IMR-90 (cell line): ENCODE measurements at regions not wholly inside any gene's neighbourhood (a gene's known extent, or its start where the extent isn't known, plus 50 kb on each side); places are given as distances from the start of the nearest gene placed in this dataset.

ENCODE experiments used
- ATAC-seq: fragments of 200-7000 bp; cut with Tn5 transposase; 2 replicates; pipeline ENCODE4 v1.9.1; 2020; ENCODE audit warnings: low read depth, mild to moderate bottlenecking, moderate library complexity
- BruUV-seq: library from RNA; stranded (reverse); fragments of 400-500 nt; replicated peaks from 2 replicates; lab custom pipeline; 2021; lab: Mats Ljungman, UMichigan
- CTCF ChIA-PET: fragments of 300-600 bp; formaldehyde crosslinking; extraction: SDS; loops from one replicate; lab custom pipeline; 2021; ENCODE audit warnings: antibody characterized with exemption; lab: Yijun Ruan, JAX
- POLR2A ChIA-PET: fragments of 300-600 bp; sonication (Branson Sonifier 250); formaldehyde crosslinking; loops from one replicate; lab custom pipeline; 2022; ENCODE audit warnings: antibody characterized with exemption; ENCODE audit not compliant: unreplicated experiment; lab: Charles Lee
- DNase-seq: peaks from one replicate; pipeline ENCODE4 v3.0.0; 2013
- H2AFZ ChIP-seq: replicated peaks from 2 replicates; pipeline ENCODE3; 2013; ENCODE audit warnings: low read length, mild to moderate bottlenecking; ENCODE audit not compliant: poor library complexity
- H2AK5ac ChIP-seq: 2 replicates; pipeline ENCODE4 v1.6.1; 2013; ENCODE audit warnings: low read depth, low read length, inconsistent platforms
- H2AK9ac ChIP-seq: replicated peaks from 2 replicates; pipeline ENCODE3; 2013; ENCODE audit warnings: mild to moderate bottlenecking, low read depth, low read length, moderate library complexity; ENCODE audit not compliant: poor library complexity
- H2BK120ac ChIP-seq: 2 replicates; pipeline ENCODE4 v1.6.1; 2013; ENCODE audit warnings: low read depth, low read length, inconsistent platforms
- H2BK15ac ChIP-seq: 3 replicates; pipeline ENCODE4 v1.6.1; 2013; ENCODE audit warnings: low read depth, low read length, inconsistent platforms
- H2BK20ac ChIP-seq: 2 replicates; pipeline ENCODE4 v1.6.1; 2013; ENCODE audit warnings: low read depth, mild to moderate bottlenecking, inconsistent platforms, low read length, moderate library complexity
- H2BK5ac ChIP-seq: 2 replicates; pipeline ENCODE4 v1.6.1; 2013; ENCODE audit warnings: mild to moderate bottlenecking, low read depth, low read length, inconsistent platforms; ENCODE audit not compliant: poor library complexity, severe bottlenecking
- H3K14ac ChIP-seq: replicated peaks from 2 replicates; pipeline ENCODE4 v1.6.1; 2013; ENCODE audit warnings: low read depth, low read length, inconsistent platforms
- H3K18ac ChIP-seq: 2 replicates; pipeline ENCODE4 v1.6.1; 2013; ENCODE audit warnings: low read depth, low read length, control low read depth
- H3K23ac ChIP-seq: 2 replicates; pipeline ENCODE4 v1.6.1; 2013; ENCODE audit warnings: low read depth, low read length, inconsistent platforms
- H3K27ac ChIP-seq: 2 replicates; pipeline ENCODE4 v1.5.1; 2013; ENCODE audit warnings: mild to moderate bottlenecking, control low read depth, low read length; ENCODE audit not compliant: insufficient read depth
- H3K27me3 ChIP-seq: 2 replicates; pipeline ENCODE4 v1.6.1; 2013; ENCODE audit warnings: low read length; ENCODE audit not compliant: control insufficient read depth, insufficient read depth
- H3K36me3 ChIP-seq: 2 replicates; pipeline ENCODE4 v1.6.1; 2013; ENCODE audit warnings: low read length, mixed read lengths; ENCODE audit not compliant: control insufficient read depth, insufficient read depth
- H3K4ac ChIP-seq: 2 replicates; pipeline ENCODE4 v1.6.1; 2013; ENCODE audit warnings: low read depth, low read length, inconsistent platforms
- H3K4me1 ChIP-seq: 2 replicates; pipeline ENCODE4 v1.6.1; 2013; ENCODE audit warnings: low read length, mixed read lengths; ENCODE audit not compliant: control insufficient read depth, insufficient read depth
- H3K4me2 ChIP-seq: 2 replicates; pipeline ENCODE4 v1.6.1; 2013; ENCODE audit warnings: low read depth, mild to moderate bottlenecking, control low read depth, low read length, moderate library complexity
- H3K4me3 ChIP-seq: 2 replicates; pipeline ENCODE4 v1.5.1; 2013; ENCODE audit warnings: low read depth, mild to moderate bottlenecking, control low read depth, low read length, moderate library complexity; ENCODE audit not compliant: insufficient read depth
- H3K56ac ChIP-seq: 2 replicates; pipeline ENCODE4 v1.6.1; 2013; ENCODE audit warnings: low read length, inconsistent platforms; ENCODE audit not compliant: insufficient read depth; ENCODE audit errors: extremely low read depth
- H3K79me1 ChIP-seq, 2 experiments: 2 replicates each; pipeline ENCODE4 v1.6.1; 2013; ENCODE audit warnings: low read length in 2 of 2, inconsistent platforms in 1 of 2, low read depth in 1 of 2
- H3K9ac ChIP-seq: 2 replicates; pipeline ENCODE4 v1.6.1; 2013; ENCODE audit warnings: low read depth, low read length, control low read depth
- H3K9me1 ChIP-seq: 2 replicates; pipeline ENCODE4 v1.6.1; 2013; ENCODE audit warnings: low read length, inconsistent platforms; ENCODE audit not compliant: insufficient read depth
- H3K9me3 ChIP-seq: 2 replicates; pipeline ENCODE4 v1.6.1; 2013; ENCODE audit warnings: low read length; ENCODE audit not compliant: control insufficient read depth, insufficient read depth
- H4K20me1 ChIP-seq: 2 replicates; pipeline ENCODE4 v1.6.1; 2013; ENCODE audit warnings: low read length, inconsistent platforms; ENCODE audit not compliant: insufficient read depth
- H4K5ac ChIP-seq: 2 replicates; pipeline ENCODE4 v1.6.1; 2013; ENCODE audit warnings: mild to moderate bottlenecking, low read depth, low read length, control low read depth
- H4K8ac ChIP-seq, 2 experiments: 2 replicates each; pipeline ENCODE4 v1.6.1; 2013; ENCODE audit warnings: low read depth in 2 of 2, low read length in 2 of 2, control low read depth in 1 of 2, inconsistent platforms in 1 of 2
- H4K91ac ChIP-seq: 2 replicates; pipeline ENCODE4 v1.6.1; 2013; ENCODE audit warnings: low read depth, low read length, inconsistent platforms; ENCODE audit not compliant: insufficient read depth
- CEBPB ChIP-seq: IDR thresholded peaks from 2 replicates; pipeline ENCODE4 v1.6.1; 2012; ENCODE audit warnings: low read depth, low read length, improper control_type of control experiment
- FOS ChIP-seq: fragments of 150-350 bp; IDR thresholded peaks from 2 replicates; pipeline ENCODE4 v1.6.1; 2016; ENCODE audit warnings: low read depth, low read length
- NFE2L2 ChIP-seq: fragments of 150-350 bp; IDR thresholded peaks from 2 replicates; pipeline ENCODE4 v1.6.1; 2016; ENCODE audit warnings: low read depth, mild to moderate bottlenecking, low read length
- POLR2A ChIP-seq: IDR thresholded peaks from 2 replicates; pipeline ENCODE4 v1.6.1; 2012; ENCODE audit warnings: mild to moderate bottlenecking, low read depth, low read length
- RAD21 ChIP-seq: IDR thresholded peaks from 2 replicates; pipeline ENCODE4 v1.6.1; 2012; ENCODE audit warnings: low read length, improper control_type of control experiment
- RCOR1 ChIP-seq: IDR thresholded peaks from 2 replicates; pipeline ENCODE4 v1.6.1; 2012; ENCODE audit warnings: mild to moderate bottlenecking, low read length, improper control_type of control experiment; ENCODE audit not compliant: insufficient replicate concordance
- WGBS, 2 experiments: methylation state at CpG; one replicate each; pipeline versions ENCODE4 v1.1.5 to v1.1.7; 2013; ENCODE audit warnings: missing lambda C conversion rate in 2 of 2; ENCODE audit not compliant: insufficient read length in 1 of 2; ENCODE audit errors: extremely low coverage in 2 of 2; 5-methylcytosine and 5-hydroxymethylcytosine counted together
- dilution Hi-C: fragments of 300-500 bp; cut with HindIII; formaldehyde crosslinking; loops from one replicate; pipeline ENCODE4 v1.14.3; 2018; ENCODE audit warnings: low sequenced_read_pairs; ENCODE audit not compliant: unreplicated experiment
- in situ Hi-C: fragments of 300-500 bp; cut with MboI; formaldehyde crosslinking; loops from 3 replicates; pipeline ENCODE4 v1.14.3; 2019; ENCODE audit warnings: low sequenced_read_pairs, inconsistent platforms, mixed read lengths
- intact Hi-C: fragments of 100-400 bp; cut with micrococcal nuclease; formaldehyde crosslinking; loops from 2 replicates; pipeline ENCODE4 v1.10.0; 2022

GRCh38 chr12:67062193-67062592, 207.0 kb upstream of the CAND1 start:
- H2AK5ac ChIP-seq = no peak overlapping the region
- no peak overlapping the region for H3K27ac ChIP-seq
- CTCF ChIA-PET = no interaction called here
- no peak overlapping the region for H3K23ac ChIP-seq
- POLR2A ChIA-PET = no interaction called here
- H3K4ac ChIP-seq = no peak overlapping the region
- peaks cover under 1% of the 10 kb centered on the region; the same call in 1 of the 2 replicates for H3K27me3 ChIP-seq
- intact Hi-C loops = no loop called here
- no peak overlapping the region for H2BK15ac ChIP-seq
- DNase-seq = no peak
- H3K9me1 ChIP-seq = no peaks in the 10 kb centered on the region
- dilution Hi-C loops = no loop called here
- H3K4me2 ChIP-seq = no peak overlapping the region
- no CpG with 5 or more reads among the region's 2 CpGs for WGBS, 2 experiments
- H4K5ac ChIP-seq = no peak overlapping the region
- in situ Hi-C loops = no loop called here
- no peak overlapping the region for H2AK9ac ChIP-seq
- no peaks in the 10 kb centered on the region for H4K20me1 ChIP-seq
- no peak overlapping the region for H4K8ac ChIP-seq
- no peak overlapping the region for H2BK5ac ChIP-seq
- no peaks in the 10 kb centered on the region for H3K4me1 ChIP-seq
- TF ChIP-seq POLR2A = no peak
- TF ChIP-seq RAD21 = no peak
- no peak for TF ChIP-seq CEBPB
- no peak for TF ChIP-seq FOS
- no peak for TF ChIP-seq NFE2L2
- TF ChIP-seq RCOR1 = no peak
- no peak overlapping the region for H3K14ac ChIP-seq
- no peaks in the 10 kb centered on the region for H3K79me1 ChIP-seq
- no peaks in the 10 kb centered on the region for H3K9me3 ChIP-seq
- H3K36me3 ChIP-seq = no peaks in the 10 kb centered on the region
- no peak overlapping the region for H3K4me3 ChIP-seq
- H2BK20ac ChIP-seq = no peak overlapping the region
- H3K18ac ChIP-seq = no peak overlapping the region
- H2AFZ ChIP-seq = no peak overlapping the region
- ATAC-seq = no peak
- no peak overlapping the region for H3K9ac ChIP-seq
- BruUV-seq = no TSS peak
- no peak overlapping the region for H2BK120ac ChIP-seq
- no peak overlapping the region for H4K91ac ChIP-seq
- no peak overlapping the region for H3K56ac ChIP-seq
